ENCODE measurements at regions not wholly inside any gene's neighbourhood (a gene's known extent, or its start where the extent isn't known, plus 50 kb on each side); places are given as distances from the start of the nearest gene placed in this dataset.

- peaks cover 26 to 41% (median 38%) of the 10 kb centered on the region in 3 donors for H3K27me3 Mint-ChIP-seq
- H3K36me3 Mint-ChIP-seq: no peaks in the 10 kb centered on the region
These were observed 179.1 kb upstream of the CCDC68 start for GRCh38 chr18:55138401-55138800.

GRCh38 chr18:55137602-55138001 lies 178.3 kb upstream of the CCDC68 start:
- Mint-ChIP-seq H3K27me3 (peaks cover 30 to 48% (median 46%) of the 10 kb centered on the region in 3 donors), H3K36me3 (no peaks in the 10 kb centered on the region), H3K27ac (no peak overlapping the region), H3K4me1 (no peaks in the 10 kb centered on the region), H3K9me3 (peaks cover 0 to 2% (median 0%) of the 10 kb centered on the region in 7 donors), H3K4me3 (no peak overlapping the region)
- DNase-seq (no peak), ATAC-seq (ENCODE audit: low read depth in 2 of 2) (no peak)

More at GRCh38 chr18:55138401-55138800, 179.1 kb upstream of the CCDC68 start:
- Mint-ChIP-seq H3K4me1 (no peaks in the 10 kb centered on the region), H3K9me3 (peaks cover 0 to 3% (median 0%) of the 10 kb centered on the region in 7 donors), H3K4me3 (no peak overlapping the region), H3K27ac (no peak overlapping the region)
- DNase-seq (no peak), ATAC-seq (ENCODE audit: low read depth in 2 of 2) (no peak)

GRCh38 chr18:55136864-55137263 lies 177.6 kb upstream of the CCDC68 start:
- no peak overlapping the region for H3K4me3 Mint-ChIP-seq
- H3K9me3 Mint-ChIP-seq: peaks cover 0 to 2% (median 0%) of the 10 kb centered on the region in 7 donors
- H3K27ac Mint-ChIP-seq: no peak overlapping the region
- H3K4me1 Mint-ChIP-seq: no peaks in the 10 kb centered on the region
- DNase-seq (no peak), ATAC-seq (ENCODE audit: low read depth in 2 of 2) (no peak)
- no peaks in the 10 kb centered on the region for H3K36me3 Mint-ChIP-seq
- H3K27me3 Mint-ChIP-seq: peaks cover 30 to 48% (median 40%) of the 10 kb centered on the region in 3 donors

- no peaks in the 10 kb centered on the region for H3K36me3 Mint-ChIP-seq
- H3K9me3 Mint-ChIP-seq: peaks cover 0 to 2% (median 0%) of the 10 kb centered on the region in 7 donors
- DNase-seq: no peak
- H3K4me3 Mint-ChIP-seq: no peak overlapping the region
- ATAC-seq (ENCODE audit: low read depth in 2 of 2): no peak
- no peak overlapping the region for H3K27ac Mint-ChIP-seq
- H3K4me1 Mint-ChIP-seq: no peaks in the 10 kb centered on the region
- peaks cover 30 to 48% (median 35%) of the 10 kb centered on the region in 3 donors for H3K27me3 Mint-ChIP-seq
These were observed 177.0 kb upstream of the CCDC68 start for GRCh38 chr18:55136258-55136657.

GRCh38 chr18:55133378-55133777 lies 174.1 kb upstream of the CCDC68 start:
- ATAC-seq (ENCODE audit: low read depth in 2 of 2) (no peak), DNase-seq (no peak)
- Mint-ChIP-seq H3K27me3 (peaks cover 20 to 36% (median 26%) of the 10 kb centered on the region in 3 donors), H3K4me3 (no peak overlapping the region), H3K27ac (peak overlapping the region in 1 of 6 donors; percentile 9), H3K36me3 (no peaks in the 10 kb centered on the region), H3K4me1 (no peaks in the 10 kb centered on the region), H3K9me3 (no peaks in the 10 kb centered on the region)

- Mint-ChIP-seq H3K27ac (peak overlapping the region in 1 of 6 donors; percentile 5), H3K4me3 (no peak overlapping the region), H3K4me1 (no peaks in the 10 kb centered on the region), H3K36me3 (peaks cover 0 to 6% of the 10 kb centered on the region in 2 donors), H3K9me3 (peaks cover 0 to 13% (median 3%) of the 10 kb centered on the region in 7 donors), H3K27me3 (peaks cover 5 to 14% (median 8%) of the 10 kb centered on the region in 3 donors)
- ATAC-seq (ENCODE audit: low read depth in 2 of 2) (no peak), DNase-seq (no peak)
These were observed 169.2 kb upstream of the CCDC68 start for GRCh38 chr18:55128437-55128836.

GRCh38 chr18:55124078-55124763 lies 165.0 kb upstream of the CCDC68 start:
- H3K4me3 Mint-ChIP-seq: no peak overlapping the region
- ATAC-seq (ENCODE audit: low read depth in 2 of 2) (no peak), DNase-seq (no peak)
- peaks cover 0 to 9% (median 0%) of the 10 kb centered on the region in 3 donors for H3K4me1 Mint-ChIP-seq
- peaks cover 0 to 13% (median 3%) of the 10 kb centered on the region in 7 donors for H3K9me3 Mint-ChIP-seq
- H3K36me3 Mint-ChIP-seq: peaks cover 0 to 6% of the 10 kb centered on the region in 2 donors
- peaks cover 0 to 6% (median 6%) of the 10 kb centered on the region in 3 donors for H3K27me3 Mint-ChIP-seq
- no peak overlapping the region for H3K27ac Mint-ChIP-seq

GRCh38 chr18:55123361-55123760 lies 164.1 kb upstream of the CCDC68 start:
- peaks cover 0 to 13% (median 3%) of the 10 kb centered on the region in 7 donors for H3K9me3 Mint-ChIP-seq
- H3K36me3 Mint-ChIP-seq: peaks cover 0 to 6% of the 10 kb centered on the region in 2 donors
- ATAC-seq (ENCODE audit: low read depth in 2 of 2) (no peak), DNase-seq (no peak)
- H3K4me3 Mint-ChIP-seq: no peak overlapping the region
- no peak overlapping the region for H3K27ac Mint-ChIP-seq
- peaks cover 0 to 6% (median 3%) of the 10 kb centered on the region in 3 donors for H3K27me3 Mint-ChIP-seq
- H3K4me1 Mint-ChIP-seq: peaks cover 0 to 9% (median 0%) of the 10 kb centered on the region in 3 donors

GRCh38 chr18:55121397-55122170 lies 162.3 kb upstream of the CCDC68 start:
- ATAC-seq (ENCODE audit: low read depth in 2 of 2) (peak in 1 of 2 donors; percentile 37), DNase-seq (no peak)
- H3K36me3 Mint-ChIP-seq: no peaks in the 10 kb centered on the region
- peaks cover 0 to 6% (median 3%) of the 10 kb centered on the region in 3 donors for H3K27me3 Mint-ChIP-seq
- H3K27ac Mint-ChIP-seq: peak overlapping the region in 3 of 6 donors; percentile 40 to 90 (median 55)
- peak overlapping the region in 2 of 8 donors; percentile 30 to 70 for H3K4me3 Mint-ChIP-seq
- peaks cover 0 to 4% (median 0%) of the 10 kb centered on the region in 7 donors for H3K9me3 Mint-ChIP-seq
- peaks cover 0 to 9% (median 0%) of the 10 kb centered on the region in 3 donors for H3K4me1 Mint-ChIP-seq

- no peak for ATAC-seq (ENCODE audit: low read depth in 2 of 2)
- Mint-ChIP-seq H3K36me3 (no peaks in the 10 kb centered on the region), H3K27me3 (peaks cover 0 to 10% (median 6%) of the 10 kb centered on the region in 3 donors), H3K9me3 (peaks cover 0 to 3% (median 0%) of the 10 kb centered on the region in 7 donors), H3K4me1 (peaks cover 0 to 9% (median 0%) of the 10 kb centered on the region in 3 donors), H3K4me3 (no peak overlapping the region), H3K27ac (peak overlapping the region in 1 of 6 donors; percentile 40)
- no peak for DNase-seq
These were observed 161.6 kb upstream of the CCDC68 start for GRCh38 chr18:55120896-55121295.

- Mint-ChIP-seq H3K4me1 (peaks cover 0 to 9% (median 0%) of the 10 kb centered on the region in 3 donors), H3K36me3 (no peaks in the 10 kb centered on the region), H3K9me3 (no peaks in the 10 kb centered on the region), H3K27me3 (peaks cover 0 to 11% (median 6%) of the 10 kb centered on the region in 3 donors), H3K27ac (no peak overlapping the region), H3K4me3 (peak overlapping the region in 1 of 8 donors; percentile 64)
- ATAC-seq (ENCODE audit: low read depth in 2 of 2): no peak
- DNase-seq: no peak
These were observed 160.2 kb upstream of the CCDC68 start for GRCh38 chr18:55119434-55119833.

- peaks cover 0 to 11% (median 6%) of the 10 kb centered on the region in 3 donors for H3K27me3 Mint-ChIP-seq
- no peaks in the 10 kb centered on the region for H3K36me3 Mint-ChIP-seq
- H3K9me3 Mint-ChIP-seq: no peaks in the 10 kb centered on the region
- H3K4me3 Mint-ChIP-seq: peak overlapping the region in 1 of 8 donors; percentile 64
- no peak overlapping the region for H3K27ac Mint-ChIP-seq
- H3K4me1 Mint-ChIP-seq: peaks cover 0 to 9% (median 0%) of the 10 kb centered on the region in 3 donors
- ATAC-seq (ENCODE audit: low read depth in 2 of 2) (no peak), DNase-seq (no peak)
These were observed 159.8 kb upstream of the CCDC68 start for GRCh38 chr18:55119016-55119415.

GRCh38 chr18:55116863-55117262 lies 157.6 kb upstream of the CCDC68 start:
- H3K4me1 Mint-ChIP-seq: peaks cover 0 to 5% (median 0%) of the 10 kb centered on the region in 3 donors
- no peak for ATAC-seq (ENCODE audit: low read depth in 2 of 2)
- no peaks in the 10 kb centered on the region for H3K36me3 Mint-ChIP-seq
- no peaks in the 10 kb centered on the region for H3K9me3 Mint-ChIP-seq
- no peak overlapping the region for H3K27ac Mint-ChIP-seq
- no peak overlapping the region for H3K4me3 Mint-ChIP-seq
- peaks cover 4 to 19% (median 17%) of the 10 kb centered on the region in 3 donors for H3K27me3 Mint-ChIP-seq
- DNase-seq: no peak
